GM23248 (cell line): ENCODE measurements at regions not wholly inside any gene's neighbourhood (a gene's known extent, or its start where the extent isn't known, plus 50 kb on each side); places are given as distances from the start of the nearest gene placed in this dataset.

Experiments
- DNase-seq: peaks from one replicate; pipeline ENCODE4 v3.0.0-alpha.2; 2015
- H2AFZ ChIP-seq: fragments of 200-600 bp; sonication (generic); 2 replicates; pipeline ENCODE4 v1.6.1; 2016; ENCODE audit warnings: antibody characterized with exemption
- H3F3A ChIP-seq: fragments of 200-600 bp; sonication (generic); 2 replicates; pipeline ENCODE4 v1.6.1; 2016; ENCODE audit warnings: mild to moderate bottlenecking, antibody characterized with exemption, mixed run types; ENCODE audit not compliant: insufficient read depth
- H3K27ac ChIP-seq: fragments of 200-600 bp; sonication (generic); 2 replicates; pipeline ENCODE4 v1.5.1; 2016; ENCODE audit warnings: mild to moderate bottlenecking
- H3K27me3 ChIP-seq: fragments of 200-600 bp; sonication (generic); replicated peaks from 2 replicates; pipeline ENCODE4 v1.6.1; 2016; ENCODE audit warnings: mild to moderate bottlenecking; ENCODE audit not compliant: insufficient read depth
- H3K36me3 ChIP-seq: fragments of 200-600 bp; sonication (generic); 2 replicates; pipeline ENCODE4 v1.6.1; 2016; ENCODE audit warnings: low read depth, mild to moderate bottlenecking
- H3K4me1 ChIP-seq: fragments of 200-600 bp; sonication (generic); 2 replicates; pipeline ENCODE4 v1.6.1; 2016; ENCODE audit warnings: mild to moderate bottlenecking; ENCODE audit not compliant: insufficient read depth
- H3K4me2 ChIP-seq: fragments of 200-600 bp; sonication (generic); one replicate; pipeline ENCODE4 v1.6.1; 2016; ENCODE audit warnings: mild to moderate bottlenecking; ENCODE audit not compliant: unreplicated experiment
- H3K4me3 ChIP-seq: fragments of 200-600 bp; sonication (generic); 2 replicates; pipeline ENCODE4 v1.5.1; 2016; ENCODE audit warnings: mild to moderate bottlenecking
- H3K79me2 ChIP-seq: fragments of 200-600 bp; sonication (generic); 2 replicates; pipeline ENCODE4 v1.6.1; 2016; ENCODE audit warnings: mild to moderate bottlenecking; ENCODE audit not compliant: insufficient read depth
- H3K9ac ChIP-seq: fragments of 200-600 bp; sonication (generic); 2 replicates; pipeline ENCODE4 v1.6.1; 2016; ENCODE audit warnings: mild to moderate bottlenecking
- H3K9me2 ChIP-seq: fragments of 200-600 bp; sonication (generic); 2 replicates; pipeline ENCODE4 v1.6.1; 2016; ENCODE audit warnings: mixed run types, mild to moderate bottlenecking, moderate library complexity; ENCODE audit not compliant: insufficient read depth
- H3K9me3 ChIP-seq: fragments of 200-600 bp; sonication (generic); one replicate; pipeline ENCODE4 v1.6.1; 2017; ENCODE audit warnings: low read depth
- H4K20me1 ChIP-seq: fragments of 200-600 bp; sonication (generic); 2 replicates; pipeline ENCODE4 v1.6.0; 2016; ENCODE audit not compliant: insufficient read depth
- EZH2 ChIP-seq: fragments of 200-600 bp; sonication (generic); IDR thresholded peaks from 2 replicates; pipeline ENCODE4 v1.6.1; 2018; ENCODE audit warnings: antibody characterized with exemption, mild to moderate bottlenecking; ENCODE audit not compliant: insufficient read depth, poor library complexity, severe bottlenecking
- EZH2phosphoT487 ChIP-seq: fragments of 200-600 bp; sonication (generic); IDR thresholded peaks from 2 replicates; pipeline ENCODE4 v1.6.1; 2018; ENCODE audit warnings: antibody characterized with exemption, moderate library complexity, mild to moderate bottlenecking, low read depth; ENCODE audit not compliant: insufficient read depth
- WGBS, 2 experiments: methylation state at CpG; one replicate each; pipeline ENCODE4 v1.1.6; 2015 to 2017; ENCODE audit warnings: low lambda C conversion rate in 2 of 2, low coverage in 1 of 2; ENCODE audit errors: missing lambda C conversion rate in 2 of 2; 5-methylcytosine and 5-hydroxymethylcytosine counted together
- in situ Hi-C: fragments of 300-500 bp; cut with MboI; formaldehyde crosslinking; loops from 2 replicates; pipeline ENCODE4 v1.15.0; 2020

DNA sequence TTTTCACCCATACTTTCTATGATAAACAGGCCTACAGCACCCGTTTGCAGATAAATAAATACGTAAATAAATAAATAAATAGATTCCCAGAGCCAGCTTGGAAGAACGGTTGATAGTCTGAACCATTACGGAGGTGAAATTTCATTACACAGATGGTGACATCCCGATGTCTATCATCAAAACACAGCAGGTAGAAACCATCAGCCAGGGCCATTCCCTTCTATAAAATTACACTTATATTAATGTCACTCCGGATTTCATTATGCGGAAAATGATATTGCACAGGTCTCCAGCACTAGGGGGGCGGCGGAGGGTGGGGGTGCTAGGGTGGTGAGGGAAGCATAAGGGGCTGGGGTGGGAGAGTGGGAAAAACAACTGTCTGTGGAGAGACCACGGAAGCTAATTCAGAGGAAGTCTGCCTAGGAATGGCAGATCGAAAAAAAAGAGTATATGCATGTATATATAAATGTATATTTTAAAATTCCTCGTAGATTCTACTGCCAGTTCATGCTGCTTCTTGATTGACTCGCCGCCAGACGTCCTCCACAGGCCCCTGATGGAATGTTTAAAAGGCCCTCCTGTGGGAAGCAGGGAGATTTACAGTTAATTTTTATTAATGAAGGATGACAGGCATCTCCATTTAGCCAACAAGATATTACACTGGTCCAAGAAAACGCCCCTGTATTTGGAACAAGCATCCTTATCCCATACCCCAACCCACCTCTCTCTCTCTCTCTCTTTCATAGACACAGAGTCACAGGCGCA lies 1906.0 kb upstream of the PIK3C3 start:
- no peak for TF ChIP-seq EZH2phosphoT487
- TF ChIP-seq EZH2: no peak
- Histone ChIP-seq H3K27me3 (0 out of 2 replicates have a peak, but pooled peaks cover 4% of the 10 kb centered on the region), H3K9me3 (no peaks in the 10 kb centered on the region), H2AFZ (no peak overlapping the region), H3F3A (no peaks in the 10 kb centered on the region), H3K9me2 (no peaks in the 10 kb centered on the region), H3K9ac (no peak overlapping the region), H3K79me2 (no peaks in the 10 kb centered on the region), H4K20me1 (no peaks in the 10 kb centered on the region), H3K4me3 (no peak overlapping the region), H3K4me2 (no peak overlapping the region), H3K27ac (no peak overlapping the region), H3K4me1 (no peaks in the 10 kb centered on the region), H3K36me3 (no peaks in the 10 kb centered on the region)
- in situ Hi-C loops: no loop called here
- no peak for DNase-seq
- WGBS, 2 experiments: 44 to 47% methylated on average over 17 of the region's 17 CpGs

DNA sequence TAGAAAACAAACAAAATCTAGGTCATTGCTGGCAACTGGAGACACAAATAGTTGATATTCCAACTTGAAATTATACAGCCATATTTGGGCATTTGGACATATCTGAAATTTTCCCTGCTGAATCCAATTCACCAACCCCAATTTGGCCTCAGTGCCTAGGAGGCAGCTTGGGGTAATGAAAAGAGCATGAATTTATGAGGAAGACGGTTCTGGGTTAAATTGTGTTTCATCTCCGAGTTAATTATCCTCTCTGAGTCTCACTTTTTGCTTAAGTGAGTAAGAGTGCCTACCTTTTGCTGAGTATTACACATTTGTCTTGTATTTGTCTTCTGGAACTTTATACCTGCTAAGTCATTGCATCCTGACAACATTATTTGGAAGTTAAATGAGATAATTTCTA lies 1906.8 kb upstream of the PIK3C3 start:
- Histone ChIP-seq H3K9me2 (no peaks in the 10 kb centered on the region), H2AFZ (no peak overlapping the region), H3K27ac (no peak overlapping the region), H3K9ac (no peak overlapping the region), H3F3A (no peaks in the 10 kb centered on the region), H3K9me3 (no peaks in the 10 kb centered on the region), H3K4me1 (no peaks in the 10 kb centered on the region), H3K79me2 (no peaks in the 10 kb centered on the region), H3K4me2 (no peak overlapping the region), H3K27me3 (0 out of 2 replicates have a peak, but pooled peaks cover 4% of the 10 kb centered on the region), H3K4me3 (no peak overlapping the region), H4K20me1 (no peaks in the 10 kb centered on the region), H3K36me3 (no peaks in the 10 kb centered on the region)
- in situ Hi-C loops: no loop called here
- TF ChIP-seq EZH2phosphoT487: no peak
- TF ChIP-seq EZH2: no peak
- WGBS, 2 experiments: 37 to 52% methylated on average over 2 of the region's 2 CpGs
- no peak for DNase-seq

DNA sequence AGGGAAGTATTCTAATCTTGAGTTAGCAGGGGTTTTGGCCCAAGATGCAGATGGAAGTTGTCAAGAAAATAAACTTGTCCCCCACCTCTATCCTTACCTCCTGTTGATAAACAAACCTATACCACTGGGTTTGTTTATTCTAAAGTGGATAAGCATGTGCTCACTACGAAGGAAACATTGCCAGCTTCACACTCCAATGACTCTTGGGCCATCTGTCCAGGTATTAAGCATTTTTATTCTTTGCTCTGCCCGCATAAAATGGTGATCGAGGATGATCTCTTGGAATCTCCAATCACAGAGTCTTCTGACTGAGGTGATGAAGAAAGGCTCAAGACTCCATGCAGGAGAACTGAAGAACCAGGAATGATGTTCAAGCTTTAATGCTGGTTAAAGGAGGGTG lies 1908.4 kb upstream of the PIK3C3 start:
- Histone ChIP-seq H3F3A (no peaks in the 10 kb centered on the region), H3K9me3 (no peaks in the 10 kb centered on the region), H3K9me2 (no peaks in the 10 kb centered on the region), H3K27ac (no peak overlapping the region), H3K4me2 (no peak overlapping the region), H3K4me1 (no peaks in the 10 kb centered on the region), H3K36me3 (no peaks in the 10 kb centered on the region), H3K4me3 (no peak overlapping the region), H3K27me3 (0 out of 2 replicates have a peak, but pooled peaks cover 4% of the 10 kb centered on the region), H3K79me2 (no peaks in the 10 kb centered on the region), H2AFZ (no peak overlapping the region), H3K9ac (no peak overlapping the region), H4K20me1 (no peaks in the 10 kb centered on the region)
- WGBS, 2 experiments: 24 to 32% methylated on average over 3 of the region's 3 CpGs
- in situ Hi-C loops: no loop called here
- DNase-seq: no peak
- TF ChIP-seq EZH2: no peak
- TF ChIP-seq EZH2phosphoT487: no peak

DNA sequence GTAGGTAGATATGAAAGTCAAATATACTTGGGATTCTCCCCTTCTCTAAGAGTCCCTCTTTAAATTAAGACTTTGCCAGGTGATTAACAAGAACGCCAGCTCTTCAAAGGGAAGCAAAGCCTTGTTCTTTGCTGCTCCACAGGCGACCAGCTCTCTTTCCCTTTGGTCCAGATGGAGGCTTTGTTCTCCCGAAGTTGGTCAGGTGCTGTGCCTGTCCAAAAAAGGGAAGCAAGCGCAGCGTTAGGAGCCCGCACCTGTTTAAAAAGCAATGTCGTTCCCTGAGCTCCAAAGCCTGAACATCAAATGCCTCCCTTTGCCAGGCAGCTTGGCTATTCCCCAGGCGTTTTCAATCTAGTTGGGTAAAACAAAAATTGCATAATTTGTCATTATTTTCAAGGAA lies 1913.1 kb upstream of the PIK3C3 start:
- Histone ChIP-seq H3K9me2 (0 out of 2 replicates have a peak, but pooled peaks cover 4% of the 10 kb centered on the region), H3K27ac (no peak overlapping the region), H3K4me1 (no peaks in the 10 kb centered on the region), H3K4me2 (no peak overlapping the region), H4K20me1 (no peaks in the 10 kb centered on the region), H2AFZ (no peak overlapping the region), H3K79me2 (no peaks in the 10 kb centered on the region), H3K9me3 (no peaks in the 10 kb centered on the region), H3K4me3 (no peak overlapping the region), H3K27me3 (no peaks in the 10 kb centered on the region), H3K36me3 (no peaks in the 10 kb centered on the region), H3F3A (no peaks in the 10 kb centered on the region), H3K9ac (no peak overlapping the region)
- no peak for DNase-seq
- no peak for TF ChIP-seq EZH2
- no peak for TF ChIP-seq EZH2phosphoT487
- 44 to 57% methylated on average over 8 of the region's 8 CpGs for WGBS, 2 experiments
- in situ Hi-C loops: no loop called here
